SH-SY5Y (cell line): ENCODE measurements at regions not wholly inside any gene's neighbourhood (a gene's known extent, or its start where the extent isn't known, plus 50 kb on each side); places are given as distances from the start of the nearest gene placed in this dataset.

Source experiments
- GATA2 ChIP-seq: IDR thresholded peaks from 2 replicates; pipeline ENCODE4 v1.6.1; 2011; ENCODE audit warnings: mild to moderate bottlenecking, low read depth, low read length
- GATA3 ChIP-seq: IDR thresholded peaks from 2 replicates; pipeline ENCODE4 v1.6.1; 2011; ENCODE audit warnings: low read depth, mild to moderate bottlenecking, low read length, moderate library complexity

- TF ChIP-seq GATA3 (no peak), GATA2 (no peak)
Measured at GRCh38 chr5:117299936-117300328, 725.3 kb upstream of the SEMA6A start.
